ENCODE measurements at regions not wholly inside any gene's neighbourhood (a gene's known extent, or its start where the extent isn't known, plus 50 kb on each side); places are given as distances from the start of the nearest gene placed in this dataset.
"Not testable (repeated sequence)": the region's sequence is repeated elsewhere in the genome, so short reads cannot be mapped to it uniquely, and the experiment has no call there.

GRCh38 chr12:33533527-33533926 lies 93.9 kb upstream of the SYT10 start:
- H3K9me3 Mint-ChIP-seq = no peaks in the 10 kb centered on the region
- no peak overlapping the region for H3K4me3 Mint-ChIP-seq
- H3K27me3 Mint-ChIP-seq (ENCODE audit: low read depth) = no peaks in the 10 kb centered on the region
- no peak for TF ChIP-seq CTCF (IDR thresholded peaks at IDR 0.05; ENCODE audit: unreplicated experiment)
- no peaks in the 10 kb centered on the region for H3K36me3 Mint-ChIP-seq
- peaks cover 9% of the 10 kb centered on the region for H3K4me1 Mint-ChIP-seq
- DNase-seq (ENCODE audit: low spot score in 2 of 2, unreplicated experiment in 2 of 2) = no peak
- no peak overlapping the region for H3K27ac Mint-ChIP-seq

- no peak overlapping the region for H3K27ac Mint-ChIP-seq
- H3K36me3 Mint-ChIP-seq = peaks cover 5% of the 10 kb centered on the region
- H3K9me3 Mint-ChIP-seq = peaks cover 12% of the 10 kb centered on the region
- DNase-seq (ENCODE audit: low spot score in 2 of 2, unreplicated experiment in 2 of 2) = no peak
- no peak for TF ChIP-seq CTCF (IDR thresholded peaks at IDR 0.05; ENCODE audit: unreplicated experiment)
- no peaks in the 10 kb centered on the region for H3K27me3 Mint-ChIP-seq (ENCODE audit: low read depth)
- H3K4me1 Mint-ChIP-seq = peaks cover 4% of the 10 kb centered on the region
- H3K4me3 Mint-ChIP-seq = no peak overlapping the region
These were observed 96.8 kb upstream of the SYT10 start for GRCh38 chr12:33536431-33536830.

- Mint-ChIP-seq H3K27ac (no peak overlapping the region), H3K27me3 (ENCODE audit: low read depth) (no peaks in the 10 kb centered on the region), H3K4me3 (no peak overlapping the region), H3K36me3 (peaks cover 15% of the 10 kb centered on the region), H3K4me1 (no peaks in the 10 kb centered on the region), H3K9me3 (peaks cover 37% of the 10 kb centered on the region)
- no peak for TF ChIP-seq CTCF (IDR thresholded peaks at IDR 0.05; ENCODE audit: unreplicated experiment)
- DNase-seq (ENCODE audit: low spot score in 2 of 2, unreplicated experiment in 2 of 2) = no peak
These were observed 106.4 kb upstream of the SYT10 start for GRCh38 chr12:33546004-33546403.

GRCh38 chr12:33547084-33547483 lies 107.5 kb upstream of the SYT10 start:
- DNase-seq (ENCODE audit: low spot score in 2 of 2, unreplicated experiment in 2 of 2) = no peak

GRCh38 chr12:33550214-33550613 lies 110.6 kb upstream of the SYT10 start:
- H3K27ac Mint-ChIP-seq; H3K4me3 Mint-ChIP-seq; H3K4me1 Mint-ChIP-seq; H3K27me3 Mint-ChIP-seq (ENCODE audit: low read depth); DNase-seq (ENCODE audit: low spot score in 2 of 2, unreplicated experiment in 2 of 2): not testable (repeated sequence)
- peaks cover 23% of the 10 kb centered on the region for H3K9me3 Mint-ChIP-seq
- peaks cover 10% of the 10 kb centered on the region for H3K36me3 Mint-ChIP-seq

More at GRCh38 chr12:33547084-33547483, 107.5 kb upstream of the SYT10 start:
- Mint-ChIP-seq H3K36me3 (peaks cover 10% of the 10 kb centered on the region), H3K4me1 (no peaks in the 10 kb centered on the region), H3K9me3 (peaks cover 37% of the 10 kb centered on the region), H3K27me3 (ENCODE audit: low read depth) (no peaks in the 10 kb centered on the region), H3K27ac (no peak overlapping the region), H3K4me3 (no peak overlapping the region)
- TF ChIP-seq CTCF (IDR thresholded peaks at IDR 0.05; ENCODE audit: unreplicated experiment) = no peak

GRCh38 chr12:33551006-33551405 lies 111.4 kb upstream of the SYT10 start:
- peaks cover 29% of the 10 kb centered on the region for H3K9me3 Mint-ChIP-seq
- no peak overlapping the region for H3K27ac Mint-ChIP-seq
- H3K4me3 Mint-ChIP-seq = no peak overlapping the region
- H3K36me3 Mint-ChIP-seq = peaks cover 11% of the 10 kb centered on the region
- TF ChIP-seq CTCF (IDR thresholded peaks at IDR 0.05; ENCODE audit: unreplicated experiment) = no peak
- no peaks in the 10 kb centered on the region for H3K27me3 Mint-ChIP-seq (ENCODE audit: low read depth)
- DNase-seq (ENCODE audit: low spot score in 2 of 2, unreplicated experiment in 2 of 2) = no peak
- peaks cover under 1% of the 10 kb centered on the region for H3K4me1 Mint-ChIP-seq
